ENCODE measurements at regions not wholly inside any gene's neighbourhood (a gene's known extent, or its start where the extent isn't known, plus 50 kb on each side); places are given as distances from the start of the nearest gene placed in this dataset.

- TF ChIP-seq CTCF (IDR thresholded peaks at IDR 0.05) (no peak), POLR2A (IDR thresholded peaks at IDR 0.05) (no peak)
These were observed 378.7 kb upstream of the AZI2 start for GRCh38 chr3:28727307-28727706.

All from lower leg skin (tissue), 3 donors.